HG03066 (cell line): ENCODE measurements at regions not wholly inside any gene's neighbourhood (a gene's known extent, or its start where the extent isn't known, plus 50 kb on each side); places are given as distances from the start of the nearest gene placed in this dataset.
"Not testable (repeated sequence)": the region's sequence is repeated elsewhere in the genome, so short reads cannot be mapped to it uniquely, and the experiment has no call there.

Experiments
- ATAC-seq: cut with Tn5 transposase; IDR thresholded peaks from one replicate; pipeline ENCODE4 v1.9.1; 2021; ENCODE audit warnings: low read depth; ENCODE audit not compliant: unreplicated experiment

DNA sequence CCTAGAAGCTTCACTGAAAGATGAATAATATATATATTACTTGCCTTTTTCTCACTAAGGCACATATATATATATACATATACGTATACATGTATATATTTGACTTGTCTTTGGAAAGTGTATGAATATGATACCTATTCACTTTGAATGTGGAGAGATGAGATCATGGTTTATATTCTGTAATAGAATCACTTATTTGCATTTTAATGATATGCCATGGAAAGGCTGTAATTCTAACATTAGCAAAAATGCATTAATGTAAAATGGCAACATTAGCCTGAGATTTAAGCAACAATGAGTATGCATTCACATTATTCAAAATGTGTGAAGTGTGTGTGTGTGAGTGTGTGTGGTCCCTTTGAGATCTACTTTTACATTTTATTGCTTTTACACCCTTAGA is 54.5 kb upstream of the PRKD1 start:
- no peak for ATAC-seq

GRCh38 chr14:29982993-29983392 is 55.3 kb upstream of the PRKD1 start:
- ATAC-seq: no peak

GRCh38 chr14:29990344-29990857 is 62.8 kb upstream of the PRKD1 start:
- not testable (repeated sequence) for ATAC-seq

- ATAC-seq: no peak
These were observed 63.3 kb upstream of the PRKD1 start for GRCh38 chr14:29990993-29991392.

DNA sequence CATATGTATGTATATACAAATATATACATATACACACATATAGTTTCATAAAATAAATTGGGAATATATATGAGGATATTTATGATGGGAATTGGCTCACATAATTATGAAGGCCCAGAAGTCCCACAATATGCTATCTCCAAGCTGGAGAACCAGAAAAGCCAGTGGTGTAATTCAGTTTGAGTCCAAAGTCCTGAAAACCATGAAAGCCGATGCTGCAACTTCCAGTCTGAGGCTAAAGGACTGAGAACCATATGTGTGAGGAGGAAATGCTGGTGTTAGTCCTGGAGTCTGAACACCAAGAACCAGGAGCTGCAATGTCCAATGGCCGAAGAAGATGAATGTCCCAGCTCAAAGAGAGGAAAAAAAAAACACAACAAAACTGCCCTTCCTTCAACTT is 65.5 kb upstream of the PRKD1 start:
- no peak for ATAC-seq

DNA sequence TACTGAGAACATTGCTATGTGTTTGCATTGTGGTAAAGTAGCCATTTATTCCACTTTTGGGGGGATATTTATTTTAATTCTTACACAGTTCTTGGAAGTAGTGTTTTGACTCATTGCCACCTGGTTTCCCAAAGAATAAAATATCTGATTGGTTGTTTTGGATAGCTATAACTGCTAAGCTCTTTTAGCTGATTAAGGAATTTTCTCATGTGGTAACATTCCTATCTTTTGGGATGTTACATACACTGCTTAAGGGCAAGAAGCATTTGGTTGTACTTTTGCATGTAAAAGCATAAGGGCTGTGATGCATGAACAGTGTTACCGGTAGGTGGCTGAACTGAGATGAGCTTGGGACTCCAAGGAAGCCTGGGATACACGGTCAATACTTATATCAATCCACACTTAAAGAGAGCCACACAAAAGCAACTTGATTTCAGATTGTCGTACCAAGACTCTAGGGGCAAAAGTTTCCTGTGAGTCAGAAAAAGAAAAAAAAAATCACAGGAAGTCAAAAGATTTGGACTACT is 71.4 kb upstream of the PRKD1 start:
- no peak for ATAC-seq

GRCh38 chr14:30002859-30003258 is 75.2 kb upstream of the PRKD1 start:
- no peak for ATAC-seq

GRCh38 chr14:30005114-30005808 is 77.6 kb upstream of the PRKD1 start:
- ATAC-seq: no peak

GRCh38 chr14:30006695-30007094 is 79.0 kb upstream of the PRKD1 start:
- no peak for ATAC-seq

- no peak for ATAC-seq
These were observed 87.8 kb upstream of the PRKD1 start for GRCh38 chr14:30015489-30015888.

DNA sequence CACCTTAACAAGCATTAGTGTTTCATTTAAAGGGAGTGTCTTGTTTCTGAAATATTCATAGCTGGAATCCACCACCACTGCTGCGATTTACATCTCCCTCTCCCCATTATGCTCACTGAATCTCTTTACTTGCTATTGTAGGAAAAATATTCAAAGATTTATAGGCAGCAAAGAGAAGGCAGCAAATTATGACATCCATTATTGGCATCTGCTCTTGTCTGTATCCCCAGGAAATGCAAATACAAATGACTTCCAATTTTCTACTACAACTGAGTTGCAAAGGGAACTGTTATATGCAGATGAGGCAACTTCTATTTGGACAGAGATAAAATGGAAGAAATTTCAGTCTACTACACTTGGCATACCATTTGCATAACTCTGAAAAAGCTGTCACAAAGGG is 88.4 kb upstream of the PRKD1 start:
- no peak for ATAC-seq

DNA sequence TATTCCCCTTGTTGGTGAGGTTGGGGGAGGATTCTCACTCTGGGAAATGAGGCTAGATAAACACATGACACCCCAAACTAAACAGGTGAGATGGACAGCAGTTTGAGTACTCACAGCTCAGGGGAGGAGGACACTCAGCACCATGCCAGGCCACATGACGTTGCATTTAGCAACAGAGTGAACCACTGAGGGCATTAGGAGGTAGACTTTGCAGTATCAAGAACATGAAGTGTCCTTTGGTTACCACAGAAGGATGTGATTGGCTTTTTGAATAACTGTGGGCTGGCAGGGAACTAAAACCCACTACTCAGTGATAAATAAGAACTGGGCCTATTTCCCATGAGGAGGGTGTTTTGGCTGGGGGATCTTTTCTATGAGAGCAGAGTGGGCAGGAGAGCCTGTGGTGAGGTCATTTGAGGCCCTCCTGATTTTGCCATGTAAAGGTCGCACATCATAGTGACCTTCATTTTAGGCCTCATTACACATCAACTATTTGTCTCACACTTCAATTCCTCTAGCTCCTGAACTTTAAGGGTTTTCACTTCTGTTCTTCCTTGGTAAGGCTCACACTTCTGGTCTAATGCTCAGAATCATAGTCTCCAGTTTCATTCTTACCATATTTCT is 89.8 kb upstream of the PRKD1 start:
- ATAC-seq: no peak

DNA sequence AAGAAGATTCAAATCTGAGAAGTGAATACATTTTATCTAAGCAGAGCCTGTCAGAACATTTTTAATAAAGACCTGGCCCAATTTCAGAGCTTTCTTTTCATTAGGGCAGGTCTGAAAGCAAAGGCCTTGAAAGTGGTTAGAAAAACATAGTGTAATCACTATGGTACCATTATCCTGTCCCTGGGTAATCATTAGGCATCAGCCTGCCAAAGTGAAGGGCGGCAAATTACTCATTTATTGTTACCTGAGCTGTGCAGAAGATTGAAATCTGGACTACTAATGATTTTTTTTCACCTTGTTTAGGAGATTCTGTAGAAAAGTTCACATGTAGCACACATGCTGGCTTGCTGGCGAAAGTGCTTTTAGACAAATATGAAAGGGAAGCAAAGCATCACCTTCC is 92.6 kb upstream of the PRKD1 start:
- no peak for ATAC-seq

GRCh38 chr14:30020687-30021086 is 93.0 kb upstream of the PRKD1 start:
- no peak for ATAC-seq

GRCh38 chr14:30023350-30023749 is 95.7 kb upstream of the PRKD1 start:
- ATAC-seq: not testable (repeated sequence)

DNA sequence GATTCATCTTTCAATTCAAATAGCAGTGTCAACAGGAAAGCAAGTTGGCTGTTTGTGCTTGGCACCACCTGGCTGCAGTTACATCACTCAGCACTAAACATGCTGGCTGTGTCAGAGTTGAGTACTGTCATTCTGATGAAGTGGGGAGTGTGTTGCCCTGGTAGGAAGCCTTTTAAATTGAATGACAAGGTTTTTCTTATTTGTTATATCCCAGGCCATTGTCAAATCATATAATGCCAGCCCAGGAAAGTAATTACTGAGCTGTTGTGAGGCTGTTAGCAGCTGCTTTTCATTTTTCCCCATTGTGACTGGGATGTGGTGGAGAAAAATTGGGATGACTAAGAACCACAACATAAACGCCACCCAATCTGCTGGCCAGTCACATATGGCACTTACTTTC is 106.5 kb upstream of the PRKD1 start:
- no peak for ATAC-seq

DNA sequence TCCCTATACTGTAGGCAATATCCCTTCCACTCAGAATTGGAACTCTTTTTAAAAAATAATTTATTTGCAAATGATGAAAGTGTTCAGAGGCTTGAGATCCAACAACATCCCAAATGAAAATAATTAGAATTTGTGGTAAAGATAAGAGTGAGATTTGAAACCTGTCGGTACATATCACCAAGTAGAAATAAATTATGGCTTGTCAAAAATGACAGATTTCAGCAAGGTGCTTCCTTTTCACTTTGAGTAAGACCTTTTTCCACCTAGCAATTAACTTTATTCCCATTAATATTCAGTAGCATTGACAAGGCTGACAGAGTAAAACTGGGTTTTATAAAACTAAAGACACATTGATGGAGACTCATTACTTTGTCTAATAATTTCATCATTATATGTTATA is 107.7 kb upstream of the PRKD1 start:
- ATAC-seq: no peak

- no peak for ATAC-seq
These were observed 118.1 kb upstream of the PRKD1 start for GRCh38 chr14:30045720-30046119.

DNA sequence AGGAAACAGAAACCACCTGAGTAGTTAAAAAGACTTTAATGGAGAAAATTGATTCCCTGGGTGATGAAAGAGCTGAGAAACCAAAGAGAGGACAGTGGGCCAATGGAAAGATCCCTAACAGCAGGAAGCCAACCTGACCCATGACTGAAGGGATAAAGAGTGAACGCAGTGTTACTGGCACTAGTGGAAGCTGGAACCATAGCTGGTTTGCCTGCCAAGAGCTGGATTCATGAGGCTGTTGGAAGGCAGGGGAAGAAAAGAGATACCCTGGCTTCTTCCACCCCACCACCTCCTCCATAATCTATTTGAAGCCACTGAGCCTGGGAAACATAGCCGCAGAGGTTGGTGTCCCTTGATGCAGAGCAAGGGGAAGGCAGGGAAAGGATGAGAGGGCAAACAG is 125.5 kb upstream of the PRKD1 start:
- ATAC-seq: no peak

GRCh38 chr14:30054201-30054600 is 126.6 kb upstream of the PRKD1 start:
- ATAC-seq: no peak

DNA sequence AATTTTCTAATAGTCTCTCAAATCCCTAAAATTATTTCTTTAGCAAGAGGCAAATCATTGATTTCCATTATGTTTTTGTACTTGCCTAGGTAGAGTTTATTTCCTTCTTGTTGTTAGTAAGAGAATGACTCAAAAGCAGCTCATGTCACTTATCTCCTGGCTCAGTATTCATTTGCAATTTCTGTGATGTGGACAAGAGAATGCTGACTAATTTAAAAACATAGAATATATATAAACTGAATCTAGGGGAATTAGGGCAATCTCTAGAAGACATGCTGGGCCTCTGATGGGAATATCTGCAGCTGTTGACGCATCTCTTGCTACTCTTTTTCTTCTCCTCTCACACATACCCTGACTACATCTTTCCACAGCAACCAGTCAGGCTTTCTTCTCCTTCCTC is 130.8 kb upstream of the PRKD1 start:
- no peak for ATAC-seq

DNA sequence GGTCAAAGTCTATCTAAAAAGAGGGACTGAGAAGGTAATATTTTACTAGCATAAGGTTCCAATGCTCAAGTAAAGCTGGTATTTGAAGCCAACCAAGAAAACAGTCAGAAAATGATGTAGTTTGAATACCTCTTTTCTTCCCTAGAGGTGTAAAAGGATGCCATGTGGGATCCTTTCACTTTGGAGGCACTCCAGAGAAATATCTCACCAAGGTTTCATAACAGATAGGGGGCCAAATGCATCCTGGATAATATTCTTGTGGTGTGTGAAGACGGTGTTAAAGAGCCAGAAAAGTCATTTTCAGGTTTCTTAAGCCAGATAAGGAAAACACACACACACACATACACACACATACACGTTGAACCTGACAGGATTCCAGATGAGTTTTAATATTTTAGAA is 136.1 kb upstream of the PRKD1 start:
- no peak for ATAC-seq
